ENCODE measurements at regions not wholly inside any gene's neighbourhood (a gene's known extent, or its start where the extent isn't known, plus 50 kb on each side); places are given as distances from the start of the nearest gene placed in this dataset.
A peak's percentile ranks its signal among the peaks of the same experiment; 100 is the strongest.

DNA sequence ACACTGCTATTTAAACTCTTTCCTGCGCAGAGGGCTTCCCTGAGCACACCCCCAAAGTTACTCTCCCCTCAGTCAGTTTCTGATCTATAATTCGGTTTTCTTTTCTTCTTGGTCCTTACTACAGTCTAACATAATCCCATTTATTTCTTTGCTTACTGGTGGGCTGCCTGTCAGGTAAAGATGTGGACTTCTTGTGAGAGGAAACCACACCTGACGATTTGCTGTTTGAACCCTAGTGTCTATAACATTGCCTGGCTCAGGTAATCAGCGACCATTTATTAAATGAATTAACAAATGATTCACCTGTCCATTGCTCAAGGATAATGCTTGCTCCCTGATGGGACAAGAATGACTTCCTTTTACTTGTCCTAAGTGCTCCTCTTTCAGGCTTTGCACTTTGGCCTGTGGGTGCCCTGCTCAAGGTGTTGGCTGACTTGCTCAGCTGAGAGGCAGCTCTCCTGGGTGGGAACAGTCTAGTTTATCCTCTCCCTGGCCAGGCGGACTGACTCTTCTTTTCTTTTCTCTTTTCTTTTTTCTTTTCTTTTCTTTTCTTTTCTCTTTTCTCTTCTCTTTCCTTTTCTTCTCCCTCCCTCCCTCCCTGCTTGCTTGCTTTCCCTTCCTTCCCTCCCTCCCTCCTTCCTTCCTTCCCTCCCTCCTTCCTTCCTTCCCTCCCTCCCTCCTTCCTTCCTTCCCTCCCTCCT is 233.1 kb downstream of the BCAS1 start:
- Histone ChIP-seq H3K27me3 (ENCODE audit: control insufficient read depth, insufficient read depth, low read length) (no peaks in the 10 kb centered on the region), H3K9me3 (replicated peaks; ENCODE audit: control insufficient read depth, low read depth, low read length) (no peaks in the 10 kb centered on the region), H3K36me3 (ENCODE audit: control insufficient read depth, insufficient read depth, low read length) (no peaks in the 10 kb centered on the region), H3K4me1 (ENCODE audit: control insufficient read depth, insufficient read depth, low read length) (peaks cover 3% of the 10 kb centered on the region), H3K27ac (ENCODE audit: low read length) (no peak overlapping the region), H3K4me3 (ENCODE audit: low read length) (no peak overlapping the region)
- no peak for DNase-seq
- 40% methylated on average over 1 of the region's 5 CpGs for whole genome bisulfite sequencing (ENCODE audit: insufficient coverage)

DNA sequence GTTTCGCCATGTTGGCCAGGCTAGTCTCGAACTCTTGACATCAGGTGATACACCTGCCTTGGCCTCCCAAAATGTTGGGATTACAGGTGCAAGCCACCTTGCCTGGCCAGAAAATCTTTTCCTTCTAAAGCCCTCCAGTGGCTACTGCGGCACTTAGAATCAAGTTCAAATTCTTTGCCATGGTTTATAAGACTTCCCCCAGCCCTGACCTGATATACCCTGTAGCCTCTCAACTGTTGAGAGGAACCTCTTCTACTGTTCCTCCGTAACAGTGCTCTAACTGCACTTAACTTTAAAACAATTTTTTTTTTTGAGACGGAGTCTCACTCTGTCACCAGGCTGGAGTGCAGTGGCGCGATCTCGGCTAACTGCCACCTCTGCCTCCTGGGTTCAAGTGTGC is 235.6 kb downstream of the BCAS1 start:
- Histone ChIP-seq H3K36me3 (ENCODE audit: control insufficient read depth, insufficient read depth, low read length) (no peaks in the 10 kb centered on the region), H3K4me3 (ENCODE audit: low read length) (no peak overlapping the region), H3K27me3 (ENCODE audit: control insufficient read depth, insufficient read depth, low read length) (no peaks in the 10 kb centered on the region), H3K27ac (ENCODE audit: low read length) (no peak overlapping the region), H3K9me3 (replicated peaks; ENCODE audit: control insufficient read depth, low read depth, low read length) (no peaks in the 10 kb centered on the region), H3K4me1 (ENCODE audit: control insufficient read depth, insufficient read depth, low read length) (peaks cover 5% of the 10 kb centered on the region)
- WGBS (ENCODE audit: insufficient coverage) = 91% methylated on average over 8 of the region's 8 CpGs
- DNase-seq = no peak

DNA sequence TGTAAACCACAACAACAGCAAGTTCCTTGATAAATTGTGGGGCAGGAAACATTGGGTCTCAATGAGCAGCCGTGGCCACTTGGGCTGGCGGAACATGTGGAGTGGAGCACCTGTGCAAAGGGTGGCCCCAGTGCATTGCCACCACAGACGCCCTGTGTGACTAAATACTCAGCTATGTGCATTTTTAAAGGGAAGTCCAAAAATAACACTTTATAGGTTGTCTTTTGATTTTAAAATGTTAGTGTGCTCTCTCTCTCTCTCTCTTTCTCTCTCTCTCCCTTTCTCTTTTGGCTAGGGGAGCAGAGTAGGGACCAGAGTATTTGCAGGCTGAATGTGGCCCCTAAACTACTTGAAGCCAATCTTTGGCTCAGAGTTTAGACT is 236.3 kb downstream of the BCAS1 start:
- Histone ChIP-seq H3K4me3 (ENCODE audit: low read length) (no peak overlapping the region), H3K27ac (ENCODE audit: low read length) (no peak overlapping the region), H3K36me3 (ENCODE audit: control insufficient read depth, insufficient read depth, low read length) (no peaks in the 10 kb centered on the region), H3K9me3 (replicated peaks; ENCODE audit: control insufficient read depth, low read depth, low read length) (no peaks in the 10 kb centered on the region), H3K4me1 (ENCODE audit: control insufficient read depth, insufficient read depth, low read length) (peaks cover 4% of the 10 kb centered on the region), H3K27me3 (ENCODE audit: control insufficient read depth, insufficient read depth, low read length) (no peaks in the 10 kb centered on the region)
- WGBS (ENCODE audit: insufficient coverage) = 79% methylated on average over 2 of the region's 3 CpGs
- no peak for DNase-seq

DNA sequence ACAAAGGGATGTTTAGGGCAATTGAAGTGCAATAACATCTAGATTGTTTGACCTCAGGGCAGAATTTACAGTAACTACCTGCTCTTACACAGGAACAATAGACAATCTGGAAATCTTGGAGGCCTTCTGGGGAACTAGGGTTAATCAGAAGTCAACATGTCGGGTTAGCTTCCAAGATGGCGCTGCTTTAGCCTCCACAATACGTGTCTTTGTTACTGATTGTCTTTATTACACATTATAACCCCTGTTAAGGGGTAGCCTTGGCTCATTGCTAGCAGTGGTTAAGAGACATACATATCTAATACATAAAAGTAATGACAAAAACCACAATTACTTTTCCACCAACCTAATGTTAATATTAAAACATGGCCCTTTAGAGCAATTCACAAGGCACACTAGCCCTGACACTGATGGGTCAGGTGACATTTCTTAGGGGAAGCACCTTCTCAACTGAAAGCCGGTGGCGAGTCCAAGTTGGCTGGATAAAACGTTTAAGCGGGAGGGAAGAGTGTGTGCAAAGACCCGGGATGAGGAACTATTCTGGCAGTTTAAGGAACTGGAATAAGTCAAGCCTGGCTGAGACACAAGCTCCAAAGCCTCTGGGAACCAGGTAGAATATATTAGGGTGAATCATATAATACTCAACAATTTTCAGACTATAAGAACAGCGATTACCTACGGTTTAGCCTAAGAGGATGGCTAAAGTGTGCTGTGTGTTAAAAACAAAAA is 236.9 kb downstream of the BCAS1 start:
- Histone ChIP-seq H3K9me3 (replicated peaks; ENCODE audit: control insufficient read depth, low read depth, low read length) (no peaks in the 10 kb centered on the region), H3K27me3 (ENCODE audit: control insufficient read depth, insufficient read depth, low read length) (no peaks in the 10 kb centered on the region), H3K4me1 (ENCODE audit: control insufficient read depth, insufficient read depth, low read length) (peaks cover 8% of the 10 kb centered on the region), H3K36me3 (ENCODE audit: control insufficient read depth, insufficient read depth, low read length) (no peaks in the 10 kb centered on the region), H3K27ac (ENCODE audit: low read length) (no peak overlapping the region), H3K4me3 (ENCODE audit: low read length) (no peak overlapping the region)
- peak; percentile 62 for DNase-seq
- WGBS (ENCODE audit: insufficient coverage) = 37% methylated on average over 5 of the region's 10 CpGs

DNA sequence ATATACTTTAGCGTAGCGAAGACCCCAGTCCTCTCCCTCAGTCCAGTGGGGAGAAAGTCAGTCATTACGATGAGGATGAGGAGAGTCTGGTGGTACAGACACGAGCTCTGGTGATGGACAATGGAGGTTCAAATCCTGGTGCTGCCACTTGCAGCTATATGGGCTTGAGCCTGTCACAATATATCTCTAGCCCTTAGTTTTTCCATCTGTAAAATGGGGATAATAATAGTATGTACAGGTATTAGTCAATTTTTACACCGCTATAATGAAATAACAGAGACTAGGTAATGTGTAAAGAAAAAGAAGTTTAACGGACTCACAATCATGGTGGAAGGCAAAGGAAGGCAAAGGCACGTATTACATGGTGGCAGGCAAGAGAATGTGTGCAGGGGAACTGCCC is 237.9 kb downstream of the BCAS1 start:
- Histone ChIP-seq H3K4me3 (ENCODE audit: low read length) (no peak overlapping the region), H3K27ac (ENCODE audit: low read length) (no peak overlapping the region), H3K4me1 (ENCODE audit: control insufficient read depth, insufficient read depth, low read length) (peaks cover 8% of the 10 kb centered on the region), H3K36me3 (ENCODE audit: control insufficient read depth, insufficient read depth, low read length) (no peaks in the 10 kb centered on the region), H3K9me3 (replicated peaks; ENCODE audit: control insufficient read depth, low read depth, low read length) (no peaks in the 10 kb centered on the region), H3K27me3 (ENCODE audit: control insufficient read depth, insufficient read depth, low read length) (no peaks in the 10 kb centered on the region)
- no peak for DNase-seq
- 90% methylated on average over 2 of the region's 7 CpGs for WGBS (ENCODE audit: insufficient coverage)

DNA sequence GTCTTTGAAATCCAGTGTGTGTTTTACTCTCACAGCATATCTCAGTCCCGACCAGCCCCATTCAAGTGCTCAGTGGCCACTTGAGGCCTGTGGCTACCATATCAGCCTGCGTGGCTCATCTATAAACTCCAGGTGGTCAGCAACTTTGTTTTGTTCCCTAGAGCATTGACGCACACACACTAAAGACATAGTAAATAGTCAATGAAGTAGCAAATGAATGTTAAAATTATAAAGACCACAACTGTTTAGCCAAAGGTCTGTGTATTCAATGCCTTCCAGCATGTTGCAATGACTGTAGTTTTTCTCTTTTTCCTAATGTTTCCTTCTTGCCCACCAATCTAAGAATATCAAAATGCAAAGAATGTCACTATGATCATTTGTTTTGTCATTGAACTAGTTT is 238.2 kb upstream of the ZNF217 start:
- DNase-seq = no peak
- H3K4me3 ChIP-seq (ENCODE audit: low read length) = no peak overlapping the region
- no peaks in the 10 kb centered on the region for H3K36me3 ChIP-seq (ENCODE audit: control insufficient read depth, insufficient read depth, low read length)
- H3K4me1 ChIP-seq (ENCODE audit: control insufficient read depth, insufficient read depth, low read length) = peaks cover 8% of the 10 kb centered on the region
- WGBS (ENCODE audit: insufficient coverage) = 100% methylated on average over 1 of the region's 3 CpGs
- H3K27me3 ChIP-seq (ENCODE audit: control insufficient read depth, insufficient read depth, low read length) = no peaks in the 10 kb centered on the region
- H3K9me3 ChIP-seq (replicated peaks; ENCODE audit: control insufficient read depth, low read depth, low read length) = no peaks in the 10 kb centered on the region
- H3K27ac ChIP-seq (ENCODE audit: low read length) = no peak overlapping the region

DNA sequence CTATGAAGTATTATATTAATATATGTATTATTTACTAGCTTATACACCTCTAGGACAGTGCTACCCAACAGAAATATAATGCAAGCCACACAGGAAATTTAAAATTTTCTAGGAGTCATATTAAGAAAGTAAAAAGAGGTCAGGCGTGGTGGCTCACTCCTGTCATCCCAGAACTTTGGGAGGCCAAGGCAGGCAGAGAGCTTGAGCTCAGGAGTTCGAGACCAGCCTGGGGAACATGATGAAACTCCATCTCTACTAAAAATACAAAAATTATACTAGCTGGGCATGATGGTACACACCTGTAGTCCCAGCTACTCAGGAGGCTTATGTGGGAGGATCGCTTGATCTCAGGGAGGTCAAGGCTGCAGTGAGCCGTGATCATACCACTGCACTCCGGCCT is 237.6 kb upstream of the ZNF217 start:
- no peaks in the 10 kb centered on the region for H3K27me3 ChIP-seq (ENCODE audit: control insufficient read depth, insufficient read depth, low read length)
- H3K27ac ChIP-seq (ENCODE audit: low read length) = no peak overlapping the region
- no CpG with 5 or more reads among the region's 5 CpGs for WGBS (ENCODE audit: insufficient coverage)
- no peak overlapping the region for H3K4me3 ChIP-seq (ENCODE audit: low read length)
- no peak for DNase-seq
- H3K4me1 ChIP-seq (ENCODE audit: control insufficient read depth, insufficient read depth, low read length) = peaks cover 8% of the 10 kb centered on the region
- H3K36me3 ChIP-seq (ENCODE audit: control insufficient read depth, insufficient read depth, low read length) = no peaks in the 10 kb centered on the region
- no peaks in the 10 kb centered on the region for H3K9me3 ChIP-seq (replicated peaks; ENCODE audit: control insufficient read depth, low read depth, low read length)

DNA sequence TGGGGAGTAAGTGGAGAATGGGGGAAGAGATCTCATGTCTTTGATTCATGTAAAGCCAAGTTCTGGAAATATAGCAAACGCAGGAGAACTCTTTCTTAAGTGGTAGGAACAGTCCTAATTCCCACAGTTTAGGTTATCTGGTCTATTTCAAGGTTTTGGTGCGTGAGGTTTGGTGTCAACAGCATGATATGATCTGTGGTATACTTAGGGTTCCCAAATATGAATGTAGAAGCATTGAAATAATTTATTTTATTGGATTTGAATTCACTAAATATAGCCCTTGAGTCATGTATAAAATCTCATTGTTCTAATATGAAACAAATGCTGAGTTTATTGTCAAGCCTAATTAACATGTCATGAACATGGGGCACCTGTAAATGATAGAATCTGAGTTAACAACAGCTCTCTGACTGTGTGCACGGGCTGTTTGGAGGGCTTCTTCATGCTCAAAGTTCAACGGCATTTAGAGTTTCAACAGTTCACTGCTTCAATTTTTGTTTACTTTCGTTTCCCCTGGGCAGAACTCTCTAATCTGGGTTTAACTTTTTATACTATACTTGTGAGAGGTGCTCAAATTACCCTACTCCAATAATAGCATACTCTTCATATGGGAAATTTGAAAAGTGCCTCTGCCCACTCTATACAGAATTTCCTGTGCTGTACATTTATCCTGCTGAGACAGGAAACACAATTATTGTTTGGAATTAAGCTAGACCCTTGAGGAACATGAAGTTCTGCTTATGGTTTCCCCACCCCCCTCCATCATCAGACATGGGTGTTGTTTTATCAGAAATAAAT is 236.3 kb upstream of the ZNF217 start:
- peak overlapping the region; percentile 95 for H3K27ac ChIP-seq (ENCODE audit: low read length)
- DNase-seq = peak; percentile 61
- no peak overlapping the region for H3K4me3 ChIP-seq (ENCODE audit: low read length)
- no peaks in the 10 kb centered on the region for H3K27me3 ChIP-seq (ENCODE audit: control insufficient read depth, insufficient read depth, low read length)
- no CpG with 5 or more reads among the region's 5 CpGs for WGBS (ENCODE audit: insufficient coverage)
- H3K4me1 ChIP-seq (ENCODE audit: control insufficient read depth, insufficient read depth, low read length) = peaks cover 8% of the 10 kb centered on the region
- no peaks in the 10 kb centered on the region for H3K9me3 ChIP-seq (replicated peaks; ENCODE audit: control insufficient read depth, low read depth, low read length)
- H3K36me3 ChIP-seq (ENCODE audit: control insufficient read depth, insufficient read depth, low read length) = no peaks in the 10 kb centered on the region

DNA sequence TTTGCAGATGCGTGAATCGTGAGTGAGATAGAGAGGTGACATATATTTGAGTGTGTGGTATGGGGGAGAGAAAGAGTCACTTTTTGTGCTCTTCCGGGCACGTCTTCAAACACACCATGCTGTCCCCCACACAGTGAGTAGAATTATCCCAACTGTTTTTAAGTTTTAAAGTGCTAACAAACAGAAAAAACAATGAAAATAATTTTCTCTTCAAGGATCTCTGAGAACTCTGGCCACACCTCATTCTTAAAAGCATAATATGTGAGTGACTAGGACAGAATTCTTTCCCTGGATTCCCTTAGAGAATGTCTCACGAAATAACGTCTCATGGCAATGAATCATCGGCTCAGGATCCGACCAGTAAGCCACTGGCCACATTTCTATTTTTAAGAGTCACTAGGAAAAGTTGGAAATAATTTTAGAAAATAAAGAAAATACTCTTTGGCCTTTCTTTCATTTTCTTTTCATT is 235.7 kb upstream of the ZNF217 start:
- H3K36me3 ChIP-seq (ENCODE audit: control insufficient read depth, insufficient read depth, low read length) = no peaks in the 10 kb centered on the region
- peaks cover 8% of the 10 kb centered on the region for H3K4me1 ChIP-seq (ENCODE audit: control insufficient read depth, insufficient read depth, low read length)
- DNase-seq = peak; percentile 74
- no peaks in the 10 kb centered on the region for H3K27me3 ChIP-seq (ENCODE audit: control insufficient read depth, insufficient read depth, low read length)
- peak overlapping the region; percentile 95 for H3K27ac ChIP-seq (ENCODE audit: low read length)
- no CpG with 5 or more reads among the region's 8 CpGs for WGBS (ENCODE audit: insufficient coverage)
- peak overlapping the region; percentile 9 for H3K4me3 ChIP-seq (ENCODE audit: low read length)
- no peaks in the 10 kb centered on the region for H3K9me3 ChIP-seq (replicated peaks; ENCODE audit: control insufficient read depth, low read depth, low read length)

DNA sequence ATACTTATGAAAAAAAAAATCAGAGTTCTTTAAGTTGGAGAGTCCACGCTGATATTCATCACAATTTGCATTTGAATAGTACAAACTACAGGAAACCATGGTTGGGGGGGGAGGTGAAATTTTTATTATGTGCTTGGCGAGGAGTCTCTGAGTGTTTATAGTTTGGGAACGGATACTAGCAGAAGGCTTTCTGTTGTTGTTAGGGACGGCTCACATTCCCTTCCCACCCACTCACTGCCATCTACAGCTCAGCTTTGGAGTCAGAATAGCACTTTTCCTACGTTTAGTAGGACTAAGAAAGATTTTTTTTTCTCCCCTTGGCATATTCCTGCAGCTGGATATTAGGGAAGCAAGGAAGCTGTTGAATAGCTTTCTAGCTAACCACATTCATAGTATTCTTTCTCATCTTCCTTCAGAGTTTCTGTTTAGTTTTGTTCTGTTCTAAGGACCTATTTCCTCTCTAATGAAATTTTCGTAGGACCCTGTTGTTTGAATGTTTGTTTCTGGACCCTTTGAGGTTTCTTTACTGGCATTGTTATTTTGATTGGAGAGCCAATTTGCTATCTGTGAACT is 235.1 kb upstream of the ZNF217 start:
- no peaks in the 10 kb centered on the region for H3K27me3 ChIP-seq (ENCODE audit: control insufficient read depth, insufficient read depth, low read length)
- H3K4me3 ChIP-seq (ENCODE audit: low read length) = peak overlapping the region; percentile 9
- WGBS (ENCODE audit: insufficient coverage) = no CpG with 5 or more reads among the region's 6 CpGs
- peak; percentile 96 for DNase-seq
- no peaks in the 10 kb centered on the region for H3K36me3 ChIP-seq (ENCODE audit: control insufficient read depth, insufficient read depth, low read length)
- no peaks in the 10 kb centered on the region for H3K9me3 ChIP-seq (replicated peaks; ENCODE audit: control insufficient read depth, low read depth, low read length)
- peaks cover 8% of the 10 kb centered on the region for H3K4me1 ChIP-seq (ENCODE audit: control insufficient read depth, insufficient read depth, low read length)
- peak overlapping the region; percentile 95 for H3K27ac ChIP-seq (ENCODE audit: low read length)

Data from muscle of leg (tissue), 3 donors.